ENCODE measurements at regions not wholly inside any gene's neighbourhood (a gene's known extent, or its start where the extent isn't known, plus 50 kb on each side); places are given as distances from the start of the nearest gene placed in this dataset.

- H3K23ac ChIP-seq (ENCODE audit: low read length in 2 of 2): no peak overlapping the region
- H3K27ac ChIP-seq (ENCODE audit: low read length, poor library complexity, severe bottlenecking): no peak overlapping the region
- no peaks in the 10 kb centered on the region for H3K79me1 ChIP-seq (replicated peaks; ENCODE audit: low read length, poor library complexity, severe bottlenecking)
- no peak overlapping the region for H2BK12ac ChIP-seq (ENCODE audit: low read length in 2 of 2)
- H3K4me1 ChIP-seq (ENCODE audit: control insufficient read depth, insufficient read depth, low read depth, low read length): no peaks in the 10 kb centered on the region
- H2AFZ ChIP-seq (ENCODE audit: low read depth, low read length): no peak overlapping the region
- 79% methylated on average over 1 of the region's 1 CpG for WGBS
- no peak overlapping the region for H3K4ac ChIP-seq (ENCODE audit: low read depth in 1 of 2, low read length in 2 of 2)
- H2AK5ac ChIP-seq (ENCODE audit: low read length, severe bottlenecking): no peak overlapping the region
- H2BK120ac ChIP-seq (ENCODE audit: low read depth, low read length): no peak overlapping the region
- H2BK15ac ChIP-seq (ENCODE audit: low read depth, poor library complexity, severe bottlenecking): no peak overlapping the region
- no peak overlapping the region for H4K8ac ChIP-seq (ENCODE audit: low read length)
- no peak for DNase-seq
- no peak overlapping the region for H3K4me3 ChIP-seq (ENCODE audit: insufficient read depth in 1 of 2, low read depth in 1 of 2, low read length in 2 of 2)
- no peaks in the 10 kb centered on the region for H3K36me3 ChIP-seq (ENCODE audit: control insufficient read depth in 1 of 2, insufficient read depth in 2 of 2, low read depth in 1 of 2, low read length in 2 of 2)
- no peak overlapping the region for H3K18ac ChIP-seq (ENCODE audit: low read depth in 1 of 2, low read length in 2 of 2)
- H2BK5ac ChIP-seq (ENCODE audit: low read depth, low read length, poor library complexity, severe bottlenecking): no peak overlapping the region
- H3K4me2 ChIP-seq (ENCODE audit: low read length, poor library complexity, severe bottlenecking): no peak overlapping the region
- no peak overlapping the region for H4K91ac ChIP-seq (ENCODE audit: low read length)
- no peaks in the 10 kb centered on the region for H3K27me3 ChIP-seq (ENCODE audit: control insufficient read depth in 1 of 2, insufficient read depth in 1 of 2, low read length in 2 of 2)
- no peak overlapping the region for H3K9ac ChIP-seq (ENCODE audit: low read length)
- no peaks in the 10 kb centered on the region for H3K9me3 ChIP-seq (ENCODE audit: control insufficient read depth, low read length)
- no peak overlapping the region for H3K14ac ChIP-seq (ENCODE audit: low read length in 2 of 2)
Observed at GRCh38 chr9:30036558-30036957, 2347.9 kb upstream of the ACO1 start.

- Histone ChIP-seq H3K36me3 (ENCODE audit: control insufficient read depth in 1 of 2, insufficient read depth in 2 of 2, low read depth in 1 of 2, low read length in 2 of 2) (no peaks in the 10 kb centered on the region), H3K4me1 (ENCODE audit: control insufficient read depth, insufficient read depth, low read depth, low read length) (no peaks in the 10 kb centered on the region), H3K4me3 (ENCODE audit: insufficient read depth in 1 of 2, low read depth in 1 of 2, low read length in 2 of 2) (no peak overlapping the region), H3K79me1 (replicated peaks; ENCODE audit: low read length, poor library complexity, severe bottlenecking) (no peaks in the 10 kb centered on the region), H2AFZ (ENCODE audit: low read depth, low read length) (no peak overlapping the region), H3K4ac (ENCODE audit: low read depth in 1 of 2, low read length in 2 of 2) (no peak overlapping the region), H2BK5ac (ENCODE audit: low read depth, low read length, poor library complexity, severe bottlenecking) (no peak overlapping the region), H2BK15ac (ENCODE audit: low read depth, poor library complexity, severe bottlenecking) (no peak overlapping the region), H2BK120ac (ENCODE audit: low read depth, low read length) (no peak overlapping the region), H3K23ac (ENCODE audit: low read length in 2 of 2) (no peak overlapping the region), H3K9ac (ENCODE audit: low read length) (no peak overlapping the region), H3K18ac (ENCODE audit: low read depth in 1 of 2, low read length in 2 of 2) (no peak overlapping the region), H3K4me2 (ENCODE audit: low read length, poor library complexity, severe bottlenecking) (no peak overlapping the region), H3K27me3 (ENCODE audit: control insufficient read depth in 1 of 2, insufficient read depth in 1 of 2, low read length in 2 of 2) (no peaks in the 10 kb centered on the region), H3K14ac (ENCODE audit: low read length in 2 of 2) (no peak overlapping the region), H4K8ac (ENCODE audit: low read length) (no peak overlapping the region), H2AK5ac (ENCODE audit: low read length, severe bottlenecking) (no peak overlapping the region), H4K91ac (ENCODE audit: low read length) (no peak overlapping the region), H2BK12ac (ENCODE audit: low read length in 2 of 2) (no peak overlapping the region), H3K9me3 (ENCODE audit: control insufficient read depth, low read length) (no peaks in the 10 kb centered on the region), H3K27ac (ENCODE audit: low read length, poor library complexity, severe bottlenecking) (no peak overlapping the region)
- no peak for DNase-seq
- 56% methylated on average over 1 of the region's 1 CpG for WGBS
Observed at GRCh38 chr9:30039712-30040111, 2344.7 kb upstream of the ACO1 start.

- H2BK12ac ChIP-seq (ENCODE audit: low read length in 2 of 2): no peak overlapping the region
- no peak overlapping the region for H2BK120ac ChIP-seq (ENCODE audit: low read depth, low read length)
- H3K18ac ChIP-seq (ENCODE audit: low read depth in 1 of 2, low read length in 2 of 2): no peak overlapping the region
- H4K8ac ChIP-seq (ENCODE audit: low read length): no peak overlapping the region
- no peak overlapping the region for H3K23ac ChIP-seq (ENCODE audit: low read length in 2 of 2)
- H3K36me3 ChIP-seq (ENCODE audit: control insufficient read depth in 1 of 2, insufficient read depth in 2 of 2, low read depth in 1 of 2, low read length in 2 of 2): no peaks in the 10 kb centered on the region
- H3K4me3 ChIP-seq (ENCODE audit: insufficient read depth in 1 of 2, low read depth in 1 of 2, low read length in 2 of 2): no peak overlapping the region
- WGBS: 88% methylated on average over 8 of the region's 8 CpGs
- no peak overlapping the region for H2BK15ac ChIP-seq (ENCODE audit: low read depth, poor library complexity, severe bottlenecking)
- no peak overlapping the region for H2AFZ ChIP-seq (ENCODE audit: low read depth, low read length)
- H3K4me1 ChIP-seq (ENCODE audit: control insufficient read depth, insufficient read depth, low read depth, low read length): no peaks in the 10 kb centered on the region
- no peaks in the 10 kb centered on the region for H3K79me1 ChIP-seq (replicated peaks; ENCODE audit: low read length, poor library complexity, severe bottlenecking)
- H2AK5ac ChIP-seq (ENCODE audit: low read length, severe bottlenecking): no peak overlapping the region
- H3K4me2 ChIP-seq (ENCODE audit: low read length, poor library complexity, severe bottlenecking): no peak overlapping the region
- no peak overlapping the region for H3K9ac ChIP-seq (ENCODE audit: low read length)
- no peak overlapping the region for H2BK5ac ChIP-seq (ENCODE audit: low read depth, low read length, poor library complexity, severe bottlenecking)
- H3K14ac ChIP-seq (ENCODE audit: low read length in 2 of 2): no peak overlapping the region
- H4K91ac ChIP-seq (ENCODE audit: low read length): no peak overlapping the region
- DNase-seq: no peak
- no peak overlapping the region for H3K27ac ChIP-seq (ENCODE audit: low read length, poor library complexity, severe bottlenecking)
- H3K4ac ChIP-seq (ENCODE audit: low read depth in 1 of 2, low read length in 2 of 2): no peak overlapping the region
- H3K27me3 ChIP-seq (ENCODE audit: control insufficient read depth in 1 of 2, insufficient read depth in 1 of 2, low read length in 2 of 2): no peaks in the 10 kb centered on the region
- peaks cover 4% of the 10 kb centered on the region for H3K9me3 ChIP-seq (ENCODE audit: control insufficient read depth, low read length)
Observed at GRCh38 chr9:30048396-30048795, 2336.0 kb upstream of the ACO1 start.

- Histone ChIP-seq H2BK15ac (ENCODE audit: low read depth, poor library complexity, severe bottlenecking) (no peak overlapping the region), H4K8ac (ENCODE audit: low read length) (no peak overlapping the region), H2BK5ac (ENCODE audit: low read depth, low read length, poor library complexity, severe bottlenecking) (no peak overlapping the region), H3K4me3 (ENCODE audit: insufficient read depth in 1 of 2, low read depth in 1 of 2, low read length in 2 of 2) (no peak overlapping the region), H2BK120ac (ENCODE audit: low read depth, low read length) (no peak overlapping the region), H3K27ac (ENCODE audit: low read length, poor library complexity, severe bottlenecking) (no peak overlapping the region), H3K36me3 (ENCODE audit: control insufficient read depth in 1 of 2, insufficient read depth in 2 of 2, low read depth in 1 of 2, low read length in 2 of 2) (no peaks in the 10 kb centered on the region), H3K4me1 (ENCODE audit: control insufficient read depth, insufficient read depth, low read depth, low read length) (no peaks in the 10 kb centered on the region), H2AFZ (ENCODE audit: low read depth, low read length) (no peak overlapping the region), H3K23ac (ENCODE audit: low read length in 2 of 2) (no peak overlapping the region), H2AK5ac (ENCODE audit: low read length, severe bottlenecking) (no peak overlapping the region), H3K79me1 (replicated peaks; ENCODE audit: low read length, poor library complexity, severe bottlenecking) (no peaks in the 10 kb centered on the region), H4K91ac (ENCODE audit: low read length) (no peak overlapping the region), H3K4me2 (ENCODE audit: low read length, poor library complexity, severe bottlenecking) (no peak overlapping the region), H3K27me3 (ENCODE audit: control insufficient read depth in 1 of 2, insufficient read depth in 1 of 2, low read length in 2 of 2) (no peaks in the 10 kb centered on the region), H3K4ac (ENCODE audit: low read depth in 1 of 2, low read length in 2 of 2) (no peak overlapping the region), H3K9ac (ENCODE audit: low read length) (no peak overlapping the region), H2BK12ac (ENCODE audit: low read length in 2 of 2) (no peak overlapping the region), H3K18ac (ENCODE audit: low read depth in 1 of 2, low read length in 2 of 2) (no peak overlapping the region), H3K9me3 (ENCODE audit: control insufficient read depth, low read length) (no peaks in the 10 kb centered on the region), H3K14ac (ENCODE audit: low read length in 2 of 2) (no peak overlapping the region)
- no peak for DNase-seq
- no CpG with 5 or more reads among the region's 1 CpG for WGBS
Observed at GRCh38 chr9:30058463-30058862, 2326.0 kb upstream of the ACO1 start.
